ENCODE measurements at regions not wholly inside any gene's neighbourhood (a gene's known extent, or its start where the extent isn't known, plus 50 kb on each side); places are given as distances from the start of the nearest gene placed in this dataset.

GRCh38 chr20:7754102-7754501 lies 186.2 kb downstream of the HAO1 start:
- TF ChIP-seq POLR2A (IDR thresholded peaks at IDR 0.05): no peak
- TF ChIP-seq CTCF (IDR thresholded peaks at IDR 0.05): no peak
- TF ChIP-seq EP300 (IDR thresholded peaks at IDR 0.05; ENCODE audit: low read depth): no peak
- no peak for TF ChIP-seq POLR2AphosphoS5 (IDR thresholded peaks at IDR 0.05)

All from transverse colon (tissue), 4 donors.